GM18907 (cell line): ENCODE measurements at regions not wholly inside any gene's neighbourhood (a gene's known extent, or its start where the extent isn't known, plus 50 kb on each side); places are given as distances from the start of the nearest gene placed in this dataset.
"Not testable (repeated sequence)": the region's sequence is repeated elsewhere in the genome, so short reads cannot be mapped to it uniquely, and the experiment has no call there.

Experiments
- ATAC-seq: cut with Tn5 transposase; IDR thresholded peaks from one replicate; pipeline ENCODE4 v1.9.1; 2021; ENCODE audit warnings: mild to moderate bottlenecking, moderate library complexity; ENCODE audit not compliant: unreplicated experiment

DNA sequence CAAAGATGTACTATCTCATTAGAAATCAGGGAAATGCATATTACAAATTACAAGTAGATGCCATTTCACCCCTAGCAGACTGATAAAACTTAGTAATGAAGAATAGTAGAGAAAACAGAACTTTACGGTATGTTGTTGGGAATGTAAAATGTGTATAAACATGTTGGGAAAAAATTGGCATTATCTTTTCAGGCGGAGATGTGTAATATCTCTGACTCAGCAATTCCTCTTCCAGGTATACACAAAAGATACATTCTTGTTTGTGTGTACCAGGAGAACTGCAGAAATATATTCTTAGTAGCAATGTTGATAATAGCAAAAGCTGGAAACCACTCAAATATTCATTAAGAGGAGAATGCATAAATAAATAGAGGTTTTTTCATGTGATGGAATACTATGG, 204.5 kb downstream of the LPIN1 start:
- no peak for ATAC-seq

DNA sequence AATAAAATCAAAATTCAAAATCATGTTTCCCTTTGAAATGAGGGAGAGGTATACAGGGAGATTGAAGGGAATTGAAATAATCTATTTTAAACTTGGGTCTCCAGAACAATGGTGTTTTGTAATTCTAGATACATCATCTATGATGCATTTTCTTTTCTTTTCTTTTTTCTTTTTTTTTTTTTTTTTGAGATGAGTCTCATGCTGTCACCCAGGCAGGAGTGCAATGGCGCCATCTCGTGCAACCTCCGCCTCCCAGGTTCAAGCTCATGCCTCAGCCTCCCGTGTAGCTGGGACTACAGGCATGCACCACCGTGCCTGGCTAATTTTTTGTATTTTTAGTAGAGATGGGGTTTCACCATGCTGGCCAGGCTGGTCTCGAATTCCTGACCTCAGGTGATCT, 205.1 kb downstream of the LPIN1 start:
- ATAC-seq, result not testable (repeated sequence)

DNA sequence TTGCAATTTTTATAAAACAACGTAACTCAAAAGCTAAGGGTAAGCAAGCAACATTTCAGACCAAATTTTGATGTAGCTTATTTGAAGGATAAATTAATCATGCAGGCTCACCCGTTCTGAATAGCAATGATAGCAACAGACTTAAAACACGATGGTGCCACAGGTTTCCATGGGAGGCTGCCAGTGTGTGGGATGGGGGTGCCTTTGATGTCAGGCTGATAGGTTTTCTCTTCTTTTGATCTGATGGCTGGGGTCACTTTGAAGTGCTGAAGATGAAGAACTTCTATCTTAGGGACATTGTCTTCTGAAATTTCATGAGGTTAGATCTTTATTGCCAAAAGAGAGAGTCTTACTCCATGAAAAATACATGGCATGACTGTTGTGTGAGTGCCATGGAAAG, 206.8 kb downstream of the LPIN1 start:
- ATAC-seq, result no peak

DNA sequence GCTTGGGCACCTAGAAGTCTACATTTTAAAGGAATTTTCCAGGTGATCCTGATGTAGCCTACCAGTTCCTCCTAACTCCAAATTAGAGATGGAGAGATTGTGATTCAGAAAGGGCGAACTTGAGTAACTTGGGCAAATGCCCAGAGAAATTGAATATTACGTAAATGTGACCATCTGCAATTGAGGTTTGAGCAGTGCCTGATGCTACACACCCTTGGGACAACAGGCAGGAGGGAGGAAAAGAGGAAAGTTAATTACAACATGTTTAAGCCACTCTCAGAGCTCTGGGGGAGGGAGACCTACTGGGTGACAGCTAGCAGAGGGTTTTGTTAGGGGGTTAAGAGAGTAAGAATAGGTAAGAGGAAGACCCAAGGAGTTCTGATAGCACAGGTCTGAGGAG, 208.9 kb downstream of the LPIN1 start:
- no peak for ATAC-seq

DNA sequence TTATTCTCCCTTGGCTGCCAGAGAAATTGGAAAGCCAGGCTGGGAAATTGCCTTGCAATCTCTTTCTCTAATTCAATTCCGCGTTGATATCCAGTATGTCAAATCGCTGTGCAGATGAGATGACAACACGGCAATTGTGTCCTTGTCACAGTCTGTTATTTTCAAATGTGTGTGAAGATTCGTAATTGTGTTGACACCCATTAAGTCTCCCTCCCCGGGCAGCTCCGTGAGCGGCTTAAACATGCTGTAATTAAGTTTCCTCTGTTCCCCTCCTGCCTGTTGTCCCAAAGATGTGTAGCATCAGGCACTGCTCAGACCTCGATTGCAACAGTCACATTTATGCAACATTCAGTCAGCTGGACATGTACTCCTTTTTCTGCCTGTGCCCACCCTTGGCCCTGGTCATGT, 209.5 kb downstream of the LPIN1 start:
- no peak for ATAC-seq

DNA sequence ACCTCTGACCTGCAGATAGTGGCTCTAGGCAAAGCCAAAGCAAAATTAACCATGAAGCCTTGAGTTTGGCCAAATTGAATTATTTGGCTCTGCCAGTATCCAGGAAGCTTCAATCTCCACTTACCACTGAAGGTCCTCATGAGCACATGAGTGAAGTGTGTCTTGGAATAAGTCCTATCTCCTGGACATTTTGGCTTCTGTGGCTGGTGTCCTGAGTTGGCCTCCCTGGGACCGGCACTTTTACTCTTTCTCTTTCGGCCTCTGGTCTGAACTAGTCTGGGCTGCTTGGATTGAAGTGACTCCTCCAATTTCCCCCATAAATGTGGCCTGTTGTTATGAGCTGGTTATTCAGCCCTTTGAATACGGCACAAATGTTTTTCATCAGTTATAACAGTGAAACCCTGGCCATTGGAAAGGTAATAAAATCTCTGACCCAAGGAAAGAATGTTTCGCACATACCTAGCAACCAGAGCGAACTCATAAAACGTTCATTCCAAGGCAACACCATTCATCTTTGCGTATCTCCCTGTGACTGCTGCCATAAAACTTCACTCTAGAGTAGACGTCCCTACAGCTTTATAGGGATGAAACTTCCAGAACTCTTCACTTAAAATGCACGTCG, 216.4 kb downstream of the LPIN1 start:
- no peak for ATAC-seq

DNA sequence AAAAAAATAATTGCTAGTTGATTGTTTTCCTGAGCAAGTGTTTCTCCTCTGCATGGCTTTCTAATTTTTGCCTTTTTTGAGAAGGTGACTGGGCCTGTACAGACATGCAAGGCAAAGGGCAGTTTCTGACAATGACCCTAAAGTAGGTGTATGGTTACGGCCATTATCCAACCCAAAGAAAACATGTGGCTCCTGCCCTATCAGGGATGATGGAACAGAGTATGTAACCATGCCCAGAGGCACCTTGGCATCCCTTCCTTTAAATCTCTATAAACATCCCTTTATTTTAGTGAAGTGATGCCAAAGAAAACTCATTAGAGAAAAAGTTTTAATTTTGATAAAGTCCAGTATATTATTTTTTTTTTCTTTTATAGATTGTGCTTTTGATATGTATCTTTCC, 217.5 kb downstream of the LPIN1 start:
- no peak for ATAC-seq

DNA sequence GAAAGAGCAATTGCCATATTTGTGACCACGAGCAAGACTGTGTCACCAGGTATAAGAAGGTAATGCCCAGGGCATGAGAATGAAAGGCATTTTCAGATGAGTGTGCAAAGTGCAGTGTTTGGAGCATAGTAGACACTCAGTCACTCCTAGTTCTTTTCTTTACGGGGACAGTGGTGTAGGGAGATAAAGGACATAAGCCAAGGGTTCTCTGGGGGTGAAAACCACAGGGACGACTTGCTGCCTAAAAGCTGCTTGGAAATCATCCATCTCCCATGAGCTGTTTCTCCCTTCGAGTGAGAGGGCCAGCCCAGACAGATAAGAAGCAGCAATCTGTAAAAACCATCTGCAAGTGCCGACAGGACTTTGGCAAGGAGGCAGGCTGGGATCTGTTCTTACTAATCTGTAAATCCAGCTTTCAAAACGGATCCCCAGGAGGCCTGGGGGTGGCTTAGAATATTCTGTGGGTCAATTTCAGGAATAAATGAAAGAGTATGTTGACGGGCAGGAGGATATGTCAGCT, 221.6 kb downstream of the LPIN1 start:
- ATAC-seq, result no peak

DNA sequence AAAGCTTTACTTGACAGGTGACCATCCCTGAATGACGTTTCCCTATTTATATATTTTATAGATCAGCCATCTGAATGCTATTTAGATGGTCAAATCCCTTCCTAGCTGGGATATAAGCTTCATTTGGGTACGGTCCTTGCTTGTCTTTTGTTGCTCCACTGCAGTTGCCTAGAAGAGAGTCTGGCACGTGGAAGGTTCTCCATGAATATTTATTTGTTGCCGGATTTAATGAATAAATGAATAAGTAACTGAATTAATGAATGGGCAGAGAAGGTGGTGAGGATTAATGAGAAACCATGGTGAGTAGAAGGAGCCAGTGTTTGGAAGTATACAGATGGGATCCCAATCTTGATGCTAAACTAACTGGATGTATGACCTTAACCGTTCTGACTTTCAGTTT, 222.1 kb downstream of the LPIN1 start:
- no peak for ATAC-seq

DNA sequence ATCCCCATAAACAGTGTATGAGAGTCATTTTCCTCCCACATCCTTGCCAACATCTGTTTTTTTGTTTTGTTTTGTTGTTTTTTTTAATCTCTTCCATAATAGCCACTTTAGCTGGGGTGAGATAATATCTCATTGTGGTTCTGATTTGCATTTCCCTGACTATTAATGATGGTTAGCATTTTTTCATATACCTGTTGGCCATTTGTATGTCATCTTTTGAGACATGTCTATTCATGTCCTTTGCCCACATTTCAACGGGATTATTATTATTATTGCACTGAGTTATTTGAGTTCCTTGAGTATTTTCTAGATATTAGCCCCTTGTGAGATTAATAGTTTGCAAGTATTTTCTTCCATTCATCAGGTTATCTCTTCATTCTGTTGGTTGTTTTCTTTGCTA, 223.3 kb downstream of the LPIN1 start:
- no peak for ATAC-seq

DNA sequence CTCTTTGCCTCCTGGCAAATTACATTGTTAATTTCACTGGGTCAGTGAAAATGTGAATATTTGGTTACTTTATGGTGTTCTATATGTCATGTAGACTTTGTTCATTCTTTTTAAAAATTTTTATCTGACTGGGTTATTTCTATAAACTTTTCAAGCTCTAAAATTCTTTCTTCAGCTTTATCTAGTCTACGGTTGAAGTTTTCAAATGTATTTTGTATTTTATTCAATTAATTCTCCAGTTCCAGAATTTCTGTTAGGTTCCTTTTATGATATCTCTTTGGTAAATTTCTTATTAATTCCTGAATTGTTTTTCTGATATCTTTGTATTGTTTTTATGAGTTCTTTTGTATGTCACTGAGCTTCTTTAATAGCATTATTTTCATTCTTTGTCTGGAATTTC, 228.1 kb downstream of the LPIN1 start:
- ATAC-seq, result no peak

DNA sequence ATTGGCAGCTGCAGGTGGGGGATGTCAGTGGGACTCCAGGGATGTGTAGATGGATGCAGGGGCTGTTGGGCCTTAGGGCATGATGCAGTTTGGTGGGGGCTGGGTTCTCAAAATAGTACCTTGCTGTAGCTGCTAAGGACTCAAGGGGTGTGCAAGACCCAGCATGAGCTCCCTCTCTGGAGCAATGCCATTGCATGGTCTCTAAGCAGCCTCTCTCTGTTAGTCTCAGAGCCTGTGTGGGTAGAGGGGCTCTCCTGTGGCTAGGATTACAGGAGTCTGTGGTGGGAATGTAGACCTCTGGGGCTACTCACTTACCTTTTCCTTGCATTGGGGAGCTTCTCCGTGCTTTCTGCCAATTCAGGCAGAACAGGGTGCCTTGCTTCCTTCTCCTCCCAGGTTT, 228.9 kb downstream of the LPIN1 start:
- ATAC-seq, result no peak

DNA sequence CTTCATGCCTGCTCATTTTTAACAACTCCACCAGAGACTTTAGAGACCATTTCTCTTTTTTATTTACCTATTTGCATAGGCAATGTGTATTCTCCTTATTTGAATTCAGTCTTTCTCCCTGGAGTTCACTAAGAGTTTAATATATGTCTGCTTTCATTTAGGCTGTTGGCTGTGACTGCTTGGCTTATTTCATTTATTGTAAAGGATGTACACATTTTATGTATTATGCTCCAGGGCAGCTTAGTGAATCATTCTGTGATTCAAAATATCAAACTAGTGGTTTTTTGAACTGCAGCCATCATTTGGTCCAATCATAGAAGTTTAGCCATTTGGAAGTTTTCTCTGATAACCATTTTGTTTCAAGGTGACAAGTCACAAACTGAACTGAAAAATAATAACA, 229.6 kb downstream of the LPIN1 start:
- ATAC-seq, result no peak

DNA sequence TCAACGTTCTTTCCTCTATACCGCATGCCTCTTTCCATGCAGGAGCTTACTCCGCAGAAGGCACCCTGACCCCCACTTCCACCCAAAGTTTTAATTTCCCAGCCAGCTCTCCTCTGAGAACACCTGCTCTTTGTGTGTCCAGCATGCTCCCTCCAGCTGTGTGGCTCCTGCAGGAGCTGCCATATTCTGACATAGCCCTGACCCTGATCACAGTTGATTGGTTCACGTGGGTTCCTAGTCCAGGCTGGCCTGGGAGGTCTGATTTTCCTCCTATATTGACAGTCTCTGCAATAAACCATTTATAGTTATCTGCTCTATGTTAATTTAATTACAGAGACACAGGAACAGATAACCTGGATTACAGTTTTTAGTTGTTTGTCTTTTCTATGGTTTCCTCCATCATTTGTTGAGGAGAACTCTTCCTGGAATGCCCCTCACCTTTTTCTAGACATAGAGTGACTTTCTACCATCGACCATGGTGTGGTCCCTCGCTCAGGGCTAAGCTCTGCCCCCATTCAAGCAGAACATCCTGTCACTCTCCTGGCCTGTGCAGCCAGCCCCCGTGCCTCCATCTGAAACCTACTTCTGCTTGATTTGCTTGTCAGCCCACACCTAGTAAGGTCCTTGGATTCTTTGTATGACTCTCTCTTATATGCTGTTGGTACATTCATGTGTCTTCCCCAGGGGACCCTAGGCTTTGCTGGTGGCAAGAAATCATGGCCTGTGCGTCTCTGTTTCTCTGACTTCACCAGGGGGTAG, 231.5 kb downstream of the LPIN1 start:
- no peak for ATAC-seq

DNA sequence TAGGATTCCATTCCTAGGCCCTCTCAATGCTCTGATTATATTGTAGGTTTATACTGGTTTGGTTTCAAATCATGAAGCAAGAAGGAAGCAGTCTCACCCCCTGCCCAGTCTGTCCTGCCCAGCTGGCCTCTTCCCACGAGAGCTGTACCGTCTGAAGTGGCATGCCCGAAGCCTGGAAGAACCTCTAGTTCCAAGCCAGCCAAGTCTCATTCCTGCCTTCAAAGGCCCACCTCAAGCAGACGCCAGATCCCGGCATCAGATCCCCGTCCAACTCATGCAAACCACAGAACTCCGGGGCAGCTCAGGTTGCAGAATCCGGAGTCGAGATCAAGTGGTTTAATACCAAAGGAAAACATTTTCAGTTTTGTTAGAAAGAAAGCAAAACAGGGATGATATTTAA, 234.4 kb downstream of the LPIN1 start:
- ATAC-seq, result no peak

DNA sequence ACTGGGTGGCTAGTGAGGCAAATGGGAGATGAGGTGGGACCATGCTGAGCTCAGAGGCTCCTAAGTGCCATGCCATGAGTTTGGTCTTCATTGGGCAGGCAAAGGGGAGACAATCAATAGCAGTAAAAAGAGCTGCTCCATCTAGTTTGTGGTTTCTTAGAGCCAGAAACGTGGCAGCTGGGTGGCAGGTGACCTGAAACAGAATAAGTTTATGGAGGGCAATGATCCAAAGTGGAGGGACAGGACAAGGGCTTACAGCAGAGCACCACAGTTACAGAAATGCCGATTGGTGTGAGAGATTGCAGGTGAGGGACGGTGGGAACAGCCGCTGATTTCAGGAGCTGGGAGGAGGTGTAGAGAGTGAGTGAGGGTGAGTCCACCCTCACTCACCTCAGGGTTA, 237.0 kb downstream of the LPIN1 start:
- ATAC-seq, result no peak

DNA sequence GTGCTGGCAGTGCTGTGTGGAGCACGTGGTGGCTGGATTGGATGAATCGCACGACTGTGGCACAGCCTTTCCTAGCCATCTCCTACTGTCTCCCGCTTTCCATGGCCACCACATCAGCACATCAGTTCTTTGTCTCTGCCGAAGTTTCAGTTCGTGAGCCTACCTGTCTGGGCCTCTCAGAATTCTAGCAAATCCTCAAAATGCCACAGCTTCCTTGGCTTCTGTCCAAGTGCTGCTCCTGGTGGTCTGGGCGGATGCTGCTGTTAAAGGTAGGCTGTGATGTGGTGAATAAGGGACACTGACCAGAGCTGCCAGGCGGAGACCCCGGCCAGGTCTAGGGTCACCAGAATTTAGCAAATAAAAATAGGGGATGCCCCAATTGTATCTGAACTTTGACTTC, 237.4 kb downstream of the LPIN1 start:
- ATAC-seq, result no peak

DNA sequence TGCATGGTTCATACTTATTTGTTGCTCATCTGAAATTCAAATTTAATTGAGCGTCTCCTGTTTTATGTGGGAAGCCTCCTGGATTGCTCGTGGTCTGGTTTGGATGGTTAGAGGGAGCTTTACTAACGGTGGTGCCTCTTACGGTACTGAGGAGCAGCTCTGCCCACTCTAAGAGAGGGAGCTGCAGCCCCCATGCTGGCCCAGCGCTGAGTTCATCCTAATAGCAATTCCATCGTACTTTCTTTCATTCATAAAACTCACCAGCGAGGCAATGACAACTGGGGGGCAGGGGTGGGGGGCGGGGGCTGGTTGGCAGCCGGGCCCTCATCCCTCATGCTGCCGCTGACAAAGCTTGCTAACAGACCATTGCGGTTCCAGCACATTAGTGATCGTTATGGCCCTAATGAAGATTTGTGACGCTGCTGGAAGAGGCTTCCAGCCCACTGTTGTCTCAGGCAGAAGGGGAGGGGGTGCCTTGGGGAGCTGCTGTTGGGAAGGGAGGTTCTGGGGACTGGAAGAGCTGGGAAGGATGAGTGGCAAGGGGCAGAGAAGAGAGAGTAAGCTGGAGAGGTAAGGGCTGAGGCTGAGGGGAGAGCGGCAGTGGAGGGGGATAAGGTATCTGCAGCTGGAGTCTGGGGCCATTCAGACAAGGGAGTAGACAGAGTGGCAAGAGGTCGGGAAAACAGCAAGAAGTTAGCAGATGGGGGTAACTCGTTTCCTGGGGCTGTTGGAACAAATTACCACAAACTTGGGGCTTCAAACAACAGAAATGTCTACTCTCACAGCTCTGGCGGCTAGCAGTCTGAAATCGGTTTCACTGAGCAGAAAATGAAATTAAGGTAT, 238.1 kb downstream of the LPIN1 start:
- no peak for ATAC-seq

DNA sequence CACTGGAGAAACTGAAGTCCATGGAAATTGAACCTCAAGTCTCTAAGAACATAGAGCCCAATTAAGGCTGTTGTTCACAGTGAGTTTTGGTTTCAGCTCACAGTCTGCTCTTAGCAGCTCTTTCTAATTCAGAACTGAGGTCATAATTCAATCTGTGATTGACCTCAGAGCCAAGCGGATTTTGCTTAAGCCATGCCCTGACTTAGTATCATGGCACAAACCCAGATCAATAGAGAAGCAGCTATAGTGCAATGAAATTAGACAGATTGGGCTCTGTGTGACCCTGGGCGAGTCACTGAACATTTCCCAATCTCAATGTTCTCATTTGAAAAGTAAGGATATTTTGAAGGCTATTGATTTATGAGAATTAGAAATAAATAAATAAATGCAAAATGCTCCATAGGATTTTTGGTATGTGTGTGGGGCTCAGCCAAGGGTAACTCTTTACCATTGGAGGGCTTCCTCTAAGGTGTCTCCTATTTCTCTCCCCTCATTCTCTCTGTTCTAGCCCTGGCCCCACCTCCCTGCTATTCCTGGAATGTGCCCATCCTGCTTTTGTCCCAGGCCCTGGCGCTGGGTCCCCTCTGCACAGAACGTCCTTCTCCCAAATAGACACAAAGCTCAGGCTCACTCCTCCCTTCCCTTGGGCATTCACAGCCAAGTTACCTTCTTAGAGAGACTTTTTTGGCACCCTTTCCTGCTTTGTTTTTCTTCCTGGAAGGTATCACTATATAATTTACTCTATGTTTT, 239.6 kb downstream of the LPIN1 start:
- no peak for ATAC-seq

DNA sequence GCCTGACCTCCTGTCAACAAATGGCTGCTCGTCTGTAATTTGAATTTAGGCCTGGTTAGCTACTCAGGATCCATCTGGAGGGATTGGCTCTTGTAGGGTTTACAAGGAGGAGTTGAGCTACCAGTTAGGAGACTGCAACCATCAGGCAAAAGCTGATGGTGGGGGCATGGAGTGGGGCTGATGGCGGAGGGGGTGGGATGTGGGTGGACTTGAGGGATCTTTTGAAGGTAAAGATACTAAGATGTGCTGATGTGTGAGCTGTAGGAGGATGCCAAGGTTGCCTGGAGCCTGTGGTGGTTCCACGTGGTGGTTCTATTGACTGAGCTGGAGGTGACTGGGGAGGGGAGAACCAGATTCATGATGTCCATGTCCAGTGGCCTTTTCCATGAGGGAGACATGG, 240.7 kb downstream of the LPIN1 start:
- ATAC-seq, result no peak
